Uterus (tissue), 2 donors: ENCODE measurements at regions not wholly inside any gene's neighbourhood (a gene's known extent, or its start where the extent isn't known, plus 50 kb on each side); places are given as distances from the start of the nearest gene placed in this dataset.

ENCODE experiments used
- POLR2A ChIP-seq, 2 donors: fragments of 450-650 bp; IDR thresholded peaks; one replicate each; pipeline ENCODE4 v1.6.1; 2016; ENCODE audit warnings: antibody characterized with exemption in 2 of 2, mild to moderate bottlenecking in 1 of 2, moderate library complexity in 1 of 2
- TF ChIP-seq, protein P1 (sequence below), 4 experiments: fragments of 200-600 bp in 2 of 4; fragments of 450-650 bp in 2 of 4; sonication (generic) in 2 of 4; IDR thresholded peaks; one replicate each; pipeline ENCODE4 v1.5.1; 2016 to 2019; ENCODE audit warnings: antibody characterized with exemption in 4 of 4, mild to moderate bottlenecking in 2 of 4, moderate library complexity in 1 of 4

DNA sequence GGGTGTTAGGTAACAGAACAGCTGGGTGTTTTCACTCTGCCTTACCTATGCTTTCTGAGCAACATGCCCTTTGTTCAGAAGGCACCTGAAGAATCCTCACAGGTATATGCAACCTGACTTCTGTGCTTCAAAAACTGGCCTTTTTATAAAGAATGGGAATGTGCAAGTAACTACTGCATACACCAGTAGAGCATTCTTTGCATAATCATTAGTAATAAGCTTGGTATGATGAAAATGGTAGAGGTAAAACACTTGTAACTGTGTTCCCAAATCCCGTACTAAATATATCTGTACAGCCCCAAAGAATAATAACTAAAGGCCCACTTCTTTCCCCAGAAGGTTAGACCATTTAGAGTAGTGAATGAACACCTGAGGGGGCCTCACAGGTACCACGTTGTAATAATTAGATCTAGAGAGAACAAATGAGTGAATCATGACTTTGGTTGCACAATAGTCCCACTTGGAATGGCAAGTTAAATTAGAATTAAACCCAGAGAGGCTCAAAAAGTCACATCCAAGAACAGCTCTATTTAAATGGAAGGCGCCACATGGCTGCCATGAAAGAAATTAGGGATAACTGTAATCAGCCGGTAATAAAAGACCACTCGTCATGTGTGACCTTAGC, 413.9 kb downstream of the KLF12 start:
- no peak for TF ChIP-seq POLR2A (IDR thresholded peaks at IDR 0.05)
- TF ChIP-seq, protein P1, sequence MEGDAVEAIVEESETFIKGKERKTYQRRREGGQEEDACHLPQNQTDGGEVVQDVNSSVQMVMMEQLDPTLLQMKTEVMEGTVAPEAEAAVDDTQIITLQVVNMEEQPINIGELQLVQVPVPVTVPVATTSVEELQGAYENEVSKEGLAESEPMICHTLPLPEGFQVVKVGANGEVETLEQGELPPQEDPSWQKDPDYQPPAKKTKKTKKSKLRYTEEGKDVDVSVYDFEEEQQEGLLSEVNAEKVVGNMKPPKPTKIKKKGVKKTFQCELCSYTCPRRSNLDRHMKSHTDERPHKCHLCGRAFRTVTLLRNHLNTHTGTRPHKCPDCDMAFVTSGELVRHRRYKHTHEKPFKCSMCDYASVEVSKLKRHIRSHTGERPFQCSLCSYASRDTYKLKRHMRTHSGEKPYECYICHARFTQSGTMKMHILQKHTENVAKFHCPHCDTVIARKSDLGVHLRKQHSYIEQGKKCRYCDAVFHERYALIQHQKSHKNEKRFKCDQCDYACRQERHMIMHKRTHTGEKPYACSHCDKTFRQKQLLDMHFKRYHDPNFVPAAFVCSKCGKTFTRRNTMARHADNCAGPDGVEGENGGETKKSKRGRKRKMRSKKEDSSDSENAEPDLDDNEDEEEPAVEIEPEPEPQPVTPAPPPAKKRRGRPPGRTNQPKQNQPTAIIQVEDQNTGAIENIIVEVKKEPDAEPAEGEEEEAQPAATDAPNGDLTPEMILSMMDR (IDR thresholded peaks at IDR 0.05): no peak
